Stimulated activated CD4-positive, alpha-beta T cell treated with anti-CD3 and anti-CD28 coated beads, Interleukin-2, amount 100 ng/mL, for 24 hours (primary cell): ENCODE measurements at regions not wholly inside any gene's neighbourhood (a gene's known extent, or its start where the extent isn't known, plus 50 kb on each side); places are given as distances from the start of the nearest gene placed in this dataset.

ENCODE experiments used
- DNase-seq, 2 donors: peaks; one replicate each; pipeline ENCODE4 v3.0.0-alpha.2; 2020

- no peak for DNase-seq
Measured at GRCh38 chr10:117933036-117933435, 113.7 kb downstream of the RAB11FIP2 start.

GRCh38 chr10:117934477-117934876, 112.3 kb downstream of the RAB11FIP2 start:
- DNase-seq, result no peak

GRCh38 chr10:117936141-117936540, 110.6 kb downstream of the RAB11FIP2 start:
- no peak for DNase-seq

- DNase-seq, result no peak
Measured at GRCh38 chr10:117936566-117936965, 110.2 kb downstream of the RAB11FIP2 start.

- no peak for DNase-seq
Measured at GRCh38 chr10:117936976-117937375, 109.8 kb downstream of the RAB11FIP2 start.

GRCh38 chr10:117938104-117938503, 108.6 kb downstream of the RAB11FIP2 start:
- DNase-seq, result peak in 1 of 2 donors; percentile 3

GRCh38 chr10:117942226-117942625, 104.5 kb downstream of the RAB11FIP2 start:
- no peak for DNase-seq

- DNase-seq, result no peak
Measured at GRCh38 chr10:117944676-117945447, 101.9 kb downstream of the RAB11FIP2 start.

GRCh38 chr10:117945651-117946050, 101.1 kb downstream of the RAB11FIP2 start:
- no peak for DNase-seq

GRCh38 chr10:117946525-117947070, 100.1 kb downstream of the RAB11FIP2 start:
- DNase-seq, result no peak

GRCh38 chr10:117948493-117948892, 98.2 kb downstream of the RAB11FIP2 start:
- DNase-seq, result no peak

GRCh38 chr10:117950408-117950807, 96.3 kb downstream of the RAB11FIP2 start:
- no peak for DNase-seq
